Naive B cell (primary cell): ENCODE measurements at regions not wholly inside any gene's neighbourhood (a gene's known extent, or its start where the extent isn't known, plus 50 kb on each side); places are given as distances from the start of the nearest gene placed in this dataset.
"Not testable (repeated sequence)": the region's sequence is repeated elsewhere in the genome, so short reads cannot be mapped to it uniquely, and the experiment has no call there.

Experiments used
- ATAC-seq, 2 donors: fragments of 150-1000 bp; cut with Tn5 transposase; 2 replicates each; pipeline ENCODE4 v1.10.0; 2021; ENCODE audit warnings: low read depth in 2 of 2, mild to moderate bottlenecking in 2 of 2, moderate library complexity in 2 of 2
- DNase-seq: peaks from one replicate; pipeline ENCODE4 v3.0.0; 2022
- H3K27ac Mint-ChIP-seq, 6 donors: one replicate each; pipeline ENCODE4 v1.8.0; 2020 to 2022; ENCODE audit warnings: mild to moderate bottlenecking in 6 of 6, mixed read lengths in 6 of 6, moderate library complexity in 5 of 6, inconsistent platforms in 2 of 6
- H3K27me3 Mint-ChIP-seq, 3 donors: one replicate each; pipeline ENCODE4 v1.8.0; 2021 to 2022; ENCODE audit warnings: mixed read lengths in 3 of 3, mild to moderate bottlenecking in 1 of 3
- H3K36me3 Mint-ChIP-seq, 2 donors: one replicate each; pipeline ENCODE4 v1.8.0; 2020 to 2022; ENCODE audit warnings: mixed read lengths in 2 of 2, inconsistent platforms in 1 of 2, mild to moderate bottlenecking in 1 of 2
- H3K4me1 Mint-ChIP-seq, 3 donors: one replicate each; pipeline ENCODE4 v1.8.0; 2020 to 2022; ENCODE audit warnings: mixed read lengths in 3 of 3, inconsistent platforms in 1 of 3, mild to moderate bottlenecking in 1 of 3, moderate library complexity in 1 of 3
- H3K4me3 Mint-ChIP-seq, 8 donors: one replicate each; pipeline ENCODE4 v1.8.0; 2020 to 2022; ENCODE audit warnings: mild to moderate bottlenecking in 8 of 8, mixed read lengths in 8 of 8, moderate library complexity in 8 of 8, inconsistent platforms in 2 of 8
- H3K9me3 Mint-ChIP-seq, 7 donors: one replicate each; pipeline ENCODE4 v1.8.0; 2020 to 2022; ENCODE audit warnings: mixed read lengths in 7 of 7, mild to moderate bottlenecking in 5 of 7, inconsistent platforms in 2 of 7, moderate library complexity in 1 of 7

GRCh38 chr4:118531947-118532346, 153.2 kb upstream of the METTL14 start:
- DNase-seq, H3K27ac Mint-ChIP-seq, H3K9me3 Mint-ChIP-seq, H3K4me1 Mint-ChIP-seq, ATAC-seq, H3K27me3 Mint-ChIP-seq, H3K36me3 Mint-ChIP-seq, H3K4me3 Mint-ChIP-seq: not testable (repeated sequence)

GRCh38 chr4:118535788-118536187, 149.4 kb upstream of the METTL14 start:
- not testable (repeated sequence) for H3K9me3 Mint-ChIP-seq, H3K36me3 Mint-ChIP-seq, H3K4me1 Mint-ChIP-seq, DNase-seq, ATAC-seq, H3K27me3 Mint-ChIP-seq, H3K4me3 Mint-ChIP-seq, H3K27ac Mint-ChIP-seq

- H3K4me3 Mint-ChIP-seq, H3K27ac Mint-ChIP-seq, H3K4me1 Mint-ChIP-seq, H3K27me3 Mint-ChIP-seq, H3K9me3 Mint-ChIP-seq, H3K36me3 Mint-ChIP-seq, ATAC-seq: not testable (repeated sequence)
- peak; percentile 5 for DNase-seq
Observed at GRCh38 chr4:118539412-118540077, 145.6 kb upstream of the METTL14 start.

- H3K4me3 Mint-ChIP-seq, H3K4me1 Mint-ChIP-seq, H3K9me3 Mint-ChIP-seq, DNase-seq, H3K27ac Mint-ChIP-seq, H3K36me3 Mint-ChIP-seq, ATAC-seq: not testable (repeated sequence)
- H3K27me3 Mint-ChIP-seq: peaks cover 0 to 14% (median 4%) of the 10 kb centered on the region in 3 donors
Observed at GRCh38 chr4:118556576-118556975, 128.6 kb upstream of the METTL14 start.

GRCh38 chr4:118557298-118557851, 127.8 kb upstream of the METTL14 start:
- no peak overlapping the region for H3K27ac Mint-ChIP-seq
- DNase-seq (no peak), ATAC-seq (no peak)
- no peaks in the 10 kb centered on the region for H3K36me3 Mint-ChIP-seq
- H3K4me1 Mint-ChIP-seq: no peaks in the 10 kb centered on the region
- no peaks in the 10 kb centered on the region for H3K9me3 Mint-ChIP-seq
- H3K4me3 Mint-ChIP-seq: no peak overlapping the region
- peaks cover 0 to 14% (median 4%) of the 10 kb centered on the region in 3 donors for H3K27me3 Mint-ChIP-seq

GRCh38 chr4:118558188-118558587, 127.0 kb upstream of the METTL14 start:
- H3K27ac Mint-ChIP-seq, DNase-seq, ATAC-seq, H3K4me1 Mint-ChIP-seq, H3K36me3 Mint-ChIP-seq, H3K9me3 Mint-ChIP-seq, H3K4me3 Mint-ChIP-seq: not testable (repeated sequence)
- peaks cover 0 to 14% (median 4%) of the 10 kb centered on the region in 3 donors for H3K27me3 Mint-ChIP-seq

- not testable (repeated sequence) for H3K4me1 Mint-ChIP-seq, H3K4me3 Mint-ChIP-seq
- H3K27me3 Mint-ChIP-seq: peaks cover 0 to 11% (median 3%) of the 10 kb centered on the region in 3 donors
Observed at GRCh38 chr4:118561559-118561958, 123.6 kb upstream of the METTL14 start.

GRCh38 chr4:118566003-118566513, 119.1 kb upstream of the METTL14 start:
- DNase-seq, H3K9me3 Mint-ChIP-seq, H3K4me1 Mint-ChIP-seq, H3K36me3 Mint-ChIP-seq, H3K27me3 Mint-ChIP-seq: not testable (repeated sequence)
- peak; percentile 34 to 48 for ATAC-seq
- peak overlapping the region in 2 of 6 donors; percentile 69 to 76 for H3K27ac Mint-ChIP-seq
- H3K4me3 Mint-ChIP-seq: peak overlapping the region in 1 of 8 donors; percentile 57

More at GRCh38 chr4:118561559-118561958, 123.6 kb upstream of the METTL14 start:
- DNase-seq, H3K9me3 Mint-ChIP-seq, ATAC-seq, H3K36me3 Mint-ChIP-seq, H3K27ac Mint-ChIP-seq: not testable (repeated sequence)

- not testable (repeated sequence) for H3K27ac Mint-ChIP-seq, H3K9me3 Mint-ChIP-seq, ATAC-seq, H3K4me1 Mint-ChIP-seq, DNase-seq, H3K4me3 Mint-ChIP-seq, H3K27me3 Mint-ChIP-seq, H3K36me3 Mint-ChIP-seq
Observed at GRCh38 chr4:118572991-118573390, 112.2 kb upstream of the METTL14 start.

GRCh38 chr4:118574251-118574913, 110.8 kb upstream of the METTL14 start:
- not testable (repeated sequence) for H3K9me3 Mint-ChIP-seq, ATAC-seq, H3K4me3 Mint-ChIP-seq, H3K4me1 Mint-ChIP-seq, H3K27ac Mint-ChIP-seq, H3K27me3 Mint-ChIP-seq, H3K36me3 Mint-ChIP-seq, DNase-seq

GRCh38 chr4:118575057-118575456, 110.1 kb upstream of the METTL14 start:
- H3K4me1 Mint-ChIP-seq, H3K27me3 Mint-ChIP-seq, ATAC-seq, H3K27ac Mint-ChIP-seq, H3K9me3 Mint-ChIP-seq, DNase-seq, H3K4me3 Mint-ChIP-seq, H3K36me3 Mint-ChIP-seq: not testable (repeated sequence)

- not testable (repeated sequence) for H3K36me3 Mint-ChIP-seq
Observed at GRCh38 chr4:118575726-118576125, 109.5 kb upstream of the METTL14 start.

GRCh38 chr4:118576709-118577219, 108.4 kb upstream of the METTL14 start:
- not testable (repeated sequence) for H3K4me3 Mint-ChIP-seq, H3K4me1 Mint-ChIP-seq, DNase-seq, H3K9me3 Mint-ChIP-seq, H3K36me3 Mint-ChIP-seq, ATAC-seq, H3K27ac Mint-ChIP-seq
- H3K27me3 Mint-ChIP-seq: peaks cover 7 to 13% (median 13%) of the 10 kb centered on the region in 3 donors

More at GRCh38 chr4:118575726-118576125, 109.5 kb upstream of the METTL14 start:
- ATAC-seq, H3K27me3 Mint-ChIP-seq, H3K4me3 Mint-ChIP-seq, DNase-seq, H3K9me3 Mint-ChIP-seq, H3K4me1 Mint-ChIP-seq, H3K27ac Mint-ChIP-seq: not testable (repeated sequence)

GRCh38 chr4:118585015-118585414, 100.2 kb upstream of the METTL14 start:
- H3K27ac Mint-ChIP-seq: peak overlapping the region in 1 of 6 donors; percentile 7
- ATAC-seq: no peak
- DNase-seq: no peak
- peaks cover 0 to 3% (median 0%) of the 10 kb centered on the region in 3 donors for H3K4me1 Mint-ChIP-seq
- peaks cover 0 to 4% (median 0%) of the 10 kb centered on the region in 7 donors for H3K9me3 Mint-ChIP-seq
- H3K36me3 Mint-ChIP-seq: no peaks in the 10 kb centered on the region
- no peak overlapping the region for H3K4me3 Mint-ChIP-seq
- peaks cover 11 to 47% (median 27%) of the 10 kb centered on the region in 3 donors for H3K27me3 Mint-ChIP-seq
